Hepatocyte (in vitro differentiated cells): ENCODE measurements at regions not wholly inside any gene's neighbourhood (a gene's known extent, or its start where the extent isn't known, plus 50 kb on each side); places are given as distances from the start of the nearest gene placed in this dataset.

Experiments
- DNase-seq: peaks from one replicate; pipeline ENCODE4 v3.0.0-alpha.2; 2016; ENCODE audit warnings: low spot score
- H2AFZ ChIP-seq: fragments of 200-600 bp; sonication (generic); 2 replicates; pipeline ENCODE4 v1.6.0; 2016; ENCODE audit warnings: antibody characterized with exemption, mild to moderate bottlenecking
- H3K27ac ChIP-seq: fragments of 200-600 bp; sonication (generic); 2 replicates; pipeline ENCODE4 v1.5.1; 2016; ENCODE audit warnings: mild to moderate bottlenecking
- H3K27me3 ChIP-seq: fragments of 200-600 bp; sonication (generic); 2 replicates; pipeline ENCODE4 v1.6.1; 2016
- H3K36me3 ChIP-seq: fragments of 200-600 bp; sonication (generic); replicated peaks from 2 replicates; pipeline ENCODE4 v1.5.1; 2016; ENCODE audit warnings: low read depth; ENCODE audit not compliant: insufficient read depth
- H3K4me1 ChIP-seq: fragments of 200-600 bp; sonication (generic); 2 replicates; pipeline ENCODE4 v1.5.1; 2016; ENCODE audit warnings: mild to moderate bottlenecking, moderate library complexity; ENCODE audit not compliant: insufficient read depth
- H3K4me2 ChIP-seq: fragments of 200-600 bp; sonication (generic); 2 replicates; pipeline ENCODE4 v1.6.0; 2016
- H3K4me3 ChIP-seq: fragments of 200-600 bp; sonication (generic); 2 replicates; pipeline ENCODE4 v1.5.1; 2016; ENCODE audit warnings: mild to moderate bottlenecking
- H3K79me2 ChIP-seq: fragments of 200-600 bp; sonication (generic); 2 replicates; pipeline ENCODE4 v1.6.0; 2017; ENCODE audit warnings: mild to moderate bottlenecking
- H3K9me2 ChIP-seq: fragments of 200-600 bp; sonication (generic); replicated peaks from 2 replicates; pipeline ENCODE4 v1.6.0; 2017; ENCODE audit warnings: mild to moderate bottlenecking; ENCODE audit not compliant: insufficient read depth
- H3K9me3 ChIP-seq: fragments of 200-600 bp; sonication (generic); 2 replicates; pipeline ENCODE4 v1.5.1; 2016; ENCODE audit warnings: low read depth, mild to moderate bottlenecking
- H4K20me1 ChIP-seq: fragments of 200-600 bp; sonication (generic); 2 replicates; pipeline ENCODE4 v1.6.0; 2016; ENCODE audit warnings: mild to moderate bottlenecking; ENCODE audit not compliant: insufficient read depth, poor library complexity, severe bottlenecking
- CTCF ChIP-seq: fragments of 200-600 bp; sonication (generic); IDR thresholded peaks from 2 replicates; pipeline ENCODE4 v1.5.1; 2016; ENCODE audit warnings: antibody characterized with exemption, mild to moderate bottlenecking; ENCODE audit not compliant: poor library complexity
- EZH2 ChIP-seq: fragments of 200-600 bp; sonication (generic); IDR thresholded peaks from 2 replicates; pipeline ENCODE4 v1.6.1; 2016; ENCODE audit warnings: antibody characterized with exemption, mild to moderate bottlenecking, borderline replicate concordance
- EZH2phosphoT487 ChIP-seq: fragments of 200-600 bp; sonication (generic); IDR thresholded peaks from one replicate; pipeline ENCODE4 v1.6.1; 2018; ENCODE audit warnings: antibody characterized with exemption, mild to moderate bottlenecking, low read depth, moderate library complexity; ENCODE audit not compliant: unreplicated experiment, severe bottlenecking
- WGBS: methylation state at CpG from one replicate; pipeline ENCODE4 v1.1.6; 2016; ENCODE audit warnings: low lambda C conversion rate; ENCODE audit errors: missing lambda C conversion rate; 5-methylcytosine and 5-hydroxymethylcytosine counted together

- no peaks in the 10 kb centered on the region for H3K36me3 ChIP-seq
- H3K9me3 ChIP-seq, result no peaks in the 10 kb centered on the region
- no peak overlapping the region for H3K4me3 ChIP-seq
- H3K27ac ChIP-seq, result no peak overlapping the region
- no peak overlapping the region for H2AFZ ChIP-seq
- H3K27me3 ChIP-seq, result no peaks in the 10 kb centered on the region
- TF ChIP-seq CTCF (no peak), EZH2 (no peak), EZH2phosphoT487 (no peak)
- H4K20me1 ChIP-seq, result no peaks in the 10 kb centered on the region
- no peak for DNase-seq
- 54% methylated on average over 1 of the region's 1 CpG for WGBS
- H3K4me2 ChIP-seq, result no peak overlapping the region
- H3K9me2 ChIP-seq, result no peaks in the 10 kb centered on the region
- no peaks in the 10 kb centered on the region for H3K4me1 ChIP-seq
- H3K79me2 ChIP-seq, result no peaks in the 10 kb centered on the region
These were observed 308.8 kb downstream of the TEX13C start for GRCh38 chrX:125628435-125628834.

GRCh38 chrX:125641405-125641804 lies 321.7 kb downstream of the TEX13C start:
- H3K4me2 ChIP-seq, result no peak overlapping the region
- 50% methylated on average over 1 of the region's 1 CpG for WGBS

GRCh38 chrX:125646195-125646594 lies 326.5 kb downstream of the TEX13C start:
- H3K36me3 ChIP-seq, result no peaks in the 10 kb centered on the region
- 59% methylated on average over 2 of the region's 2 CpGs for WGBS
- H3K4me3 ChIP-seq, result no peak overlapping the region
- no peaks in the 10 kb centered on the region for H3K79me2 ChIP-seq
- no peak overlapping the region for H2AFZ ChIP-seq
- DNase-seq, result no peak
- no peaks in the 10 kb centered on the region for H4K20me1 ChIP-seq
- H3K9me2 ChIP-seq, result no peaks in the 10 kb centered on the region
- H3K27ac ChIP-seq, result no peak overlapping the region
- TF ChIP-seq EZH2, result no peak
- TF ChIP-seq CTCF, result no peak
- no peak for TF ChIP-seq EZH2phosphoT487
- no peaks in the 10 kb centered on the region for H3K9me3 ChIP-seq
- H3K4me1 ChIP-seq, result no peaks in the 10 kb centered on the region
- no peaks in the 10 kb centered on the region for H3K27me3 ChIP-seq
- no peak overlapping the region for H3K4me2 ChIP-seq

More at GRCh38 chrX:125641405-125641804, 321.7 kb downstream of the TEX13C start:
- Histone ChIP-seq H2AFZ (no peak overlapping the region), H3K79me2 (no peaks in the 10 kb centered on the region), H3K9me3 (no peaks in the 10 kb centered on the region), H3K27me3 (no peaks in the 10 kb centered on the region), H3K4me1 (no peaks in the 10 kb centered on the region), H3K9me2 (no peaks in the 10 kb centered on the region), H3K36me3 (no peaks in the 10 kb centered on the region), H4K20me1 (no peaks in the 10 kb centered on the region), H3K27ac (no peak overlapping the region), H3K4me3 (no peak overlapping the region)
- no peak for DNase-seq
- TF ChIP-seq EZH2, result no peak
- TF ChIP-seq EZH2phosphoT487, result no peak
- TF ChIP-seq CTCF, result no peak

- no peak overlapping the region for H3K4me2 ChIP-seq
These were observed 331.8 kb downstream of the TEX13C start for GRCh38 chrX:125651426-125651825.

More at GRCh38 chrX:125651426-125651825, 331.8 kb downstream of the TEX13C start:
- Histone ChIP-seq H3K9me2 (no peaks in the 10 kb centered on the region), H3K27ac (no peak overlapping the region), H3K9me3 (no peaks in the 10 kb centered on the region), H3K4me1 (no peaks in the 10 kb centered on the region), H2AFZ (no peak overlapping the region), H3K36me3 (no peaks in the 10 kb centered on the region), H3K27me3 (no peaks in the 10 kb centered on the region), H3K4me3 (no peak overlapping the region), H3K79me2 (no peaks in the 10 kb centered on the region), H4K20me1 (no peaks in the 10 kb centered on the region)
- 22% methylated on average over 1 of the region's 1 CpG for WGBS
- no peak for DNase-seq
- TF ChIP-seq EZH2phosphoT487, result no peak
- no peak for TF ChIP-seq EZH2
- TF ChIP-seq CTCF, result no peak
